Panc1 (cell line): ENCODE measurements at regions not wholly inside any gene's neighbourhood (a gene's known extent, or its start where the extent isn't known, plus 50 kb on each side); places are given as distances from the start of the nearest gene placed in this dataset.

Source experiments
- ATAC-seq: fragments of 200-7000 bp; cut with Tn5 transposase; 2 replicates; pipeline ENCODE4 v1.9.1; 2020; ENCODE audit warnings: mild to moderate bottlenecking, moderate library complexity
- BruUV-seq: library from RNA; stranded (reverse); fragments of 400-500 nt; replicated peaks from 2 replicates; lab custom pipeline; 2021; lab: Mats Ljungman, UMichigan
- CTCF ChIA-PET: fragments of 300-600 bp; sonication (Branson Sonifier 250); formaldehyde crosslinking; loops from one replicate; lab custom pipeline; 2022; ENCODE audit warnings: antibody characterized with exemption; lab: Charles Lee
- POLR2A ChIA-PET: fragments of 300-600 bp; sonication (Branson Sonifier 250); formaldehyde crosslinking; loops from one replicate; lab custom pipeline; 2022; ENCODE audit warnings: antibody characterized with exemption; lab: Charles Lee
- DNase-seq: peaks from one replicate; pipeline ENCODE4 v3.0.0-alpha.2; 2010; ENCODE audit warnings: low read depth, low spot score
- H3K27ac ChIP-seq: 2 replicates; pipeline ENCODE4 v1.5.1; 2011; ENCODE audit warnings: mild to moderate bottlenecking, low read length, inconsistent platforms
- H3K27me3 ChIP-seq: fragments of 200-500 bp; sonication (Bioruptor generic); 2 replicates; pipeline ENCODE4 v1.6.0; 2014; ENCODE audit warnings: low read length, inconsistent platforms; ENCODE audit not compliant: control insufficient read depth, insufficient read depth
- H3K36me3 ChIP-seq: fragments of 200-500 bp; sonication (Bioruptor generic); 2 replicates; pipeline ENCODE4 v1.5.1; 2014; ENCODE audit warnings: inconsistent platforms, mild to moderate bottlenecking, low read length, moderate library complexity; ENCODE audit not compliant: control insufficient read depth, insufficient read depth
- H3K4me1 ChIP-seq: 2 replicates; pipeline ENCODE4 v1.5.1; 2011; ENCODE audit warnings: inconsistent platforms, mild to moderate bottlenecking, low read length, moderate library complexity; ENCODE audit not compliant: control insufficient read depth, insufficient read depth
- H3K4me3 ChIP-seq, 2 experiments: 2 replicates each; pipeline ENCODE4 v1.5.1; 2011 to 2012; ENCODE audit warnings: low read depth in 2 of 2, low read length in 2 of 2, mild to moderate bottlenecking in 2 of 2, inconsistent platforms in 1 of 2, moderate library complexity in 1 of 2
- H3K9me3 ChIP-seq: fragments of 200-500 bp; sonication (Bioruptor generic); 2 replicates; pipeline ENCODE4 v1.5.1; 2014; ENCODE audit warnings: low read depth, mild to moderate bottlenecking, inconsistent platforms, low read length, moderate library complexity; ENCODE audit not compliant: control insufficient read depth, insufficient read depth
- CTCF ChIP-seq: fragments of 450-650 bp; IDR thresholded peaks from 2 replicates; pipeline ENCODE4 v1.5.1; 2017; ENCODE audit warnings: mild to moderate bottlenecking
- POLR2AphosphoS5 ChIP-seq: IDR thresholded peaks from 2 replicates; pipeline ENCODE4 v1.6.1; 2012; ENCODE audit warnings: mild to moderate bottlenecking, low read depth, low read length, moderate library complexity
- REST ChIP-seq, 2 experiments: IDR thresholded peaks; 2 replicates each; pipeline ENCODE4 v1.6.1; 2011 to 2012; ENCODE audit warnings: low read depth in 2 of 2, control low read depth in 1 of 2, low read length in 1 of 2, mild to moderate bottlenecking in 1 of 2, moderate library complexity in 1 of 2; ENCODE audit not compliant: insufficient read depth in 1 of 2
- SIN3A ChIP-seq: IDR thresholded peaks from 2 replicates; pipeline ENCODE4 v1.6.1; 2012; ENCODE audit warnings: low read depth, mild to moderate bottlenecking, low read length, moderate library complexity, borderline replicate concordance; ENCODE audit not compliant: insufficient read depth
- TCF7L2 ChIP-seq: IDR thresholded peaks from 2 replicates; pipeline ENCODE4 v1.6.1; 2011; ENCODE audit warnings: mild to moderate bottlenecking, low read depth, low read length, inconsistent platforms
- in situ Hi-C: cut with HindIII; loops from 2 replicates; pipeline ENCODE4 v1.10.0; 2016; ENCODE audit warnings: low sequenced_read_pairs, low pct_unique_long_range_greater_than_20kb
- intact Hi-C: fragments of 100-400 bp; cut with micrococcal nuclease; formaldehyde crosslinking; loops from one replicate; pipeline ENCODE4 v1.10.0; 2022; ENCODE audit not compliant: unreplicated experiment

GRCh38 chr13:80712026-80712425 lies 371.1 kb upstream of the SPRY2 start:
- Histone ChIP-seq H3K9me3 (no peaks in the 10 kb centered on the region), H3K4me3 (no peak overlapping the region), H3K27me3 (no peaks in the 10 kb centered on the region), H3K36me3 (no peaks in the 10 kb centered on the region), H3K4me1 (no peaks in the 10 kb centered on the region), H3K27ac (no peak overlapping the region)
- POLR2A ChIA-PET = no interaction called here
- CTCF ChIA-PET = no interaction called here
- BruUV-seq = no TSS peak
- in situ Hi-C loops = no loop called here
- intact Hi-C loops = no loop called here
- ATAC-seq (no peak), DNase-seq (no peak)
- TF ChIP-seq POLR2AphosphoS5 (no peak), REST (IDR thresholded peaks at IDR 0.05; ENCODE audit: insufficient read depth in 1 of 2, low read depth in 2 of 2, low read length in 1 of 2) (no peak), TCF7L2 (no peak), CTCF (no peak), SIN3A (no peak)

GRCh38 chr13:80708791-80709190 lies 367.9 kb upstream of the SPRY2 start:
- in situ Hi-C loops = no loop called here
- intact Hi-C loops = no loop called here
- ChIA-PET POLR2A (no interaction called here), CTCF (no interaction called here)
- TF ChIP-seq SIN3A (no peak), REST (IDR thresholded peaks at IDR 0.05; ENCODE audit: insufficient read depth in 1 of 2, low read depth in 2 of 2, low read length in 1 of 2) (no peak)
- Histone ChIP-seq H3K27ac (no peak overlapping the region), H3K27me3 (no peaks in the 10 kb centered on the region), H3K36me3 (no peaks in the 10 kb centered on the region), H3K9me3 (no peaks in the 10 kb centered on the region), H3K4me3 (no peak overlapping the region), H3K4me1 (no peaks in the 10 kb centered on the region)
- DNase-seq = no peak
- no peak for ATAC-seq
- no TSS peak for BruUV-seq
